ENCODE measurements at regions not wholly inside any gene's neighbourhood (a gene's known extent, or its start where the extent isn't known, plus 50 kb on each side); places are given as distances from the start of the nearest gene placed in this dataset.

DNA sequence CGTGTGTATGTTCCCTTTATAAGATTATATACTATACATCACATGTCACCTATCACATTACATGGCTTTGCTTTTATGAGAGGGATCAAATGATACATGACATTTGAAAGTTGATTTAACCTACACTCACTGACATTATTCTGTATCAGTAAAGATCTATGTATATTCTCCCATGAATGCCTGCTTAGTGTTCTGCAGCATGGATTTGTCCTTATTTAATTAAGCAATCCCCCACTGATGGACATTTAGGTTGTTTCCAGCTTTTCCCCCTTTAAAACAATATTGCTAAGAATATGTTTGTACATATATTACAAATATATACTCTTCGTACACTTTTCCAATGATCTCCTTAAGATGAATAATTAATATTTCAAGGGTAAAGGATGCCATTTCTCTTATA, 297.4 kb downstream of the TFAP2C start:
- H3K27me3 Mint-ChIP-seq (ENCODE audit: low read depth) = peaks cover 73% of the 10 kb centered on the region
- Histone ChIP-seq H3K23ac (ENCODE audit: insufficient read length, low read depth, low read length) (no peak overlapping the region), H2AFZ (ENCODE audit: low read length) (no peak overlapping the region), H3K79me2 (ENCODE audit: insufficient read depth, low read length) (no peaks in the 10 kb centered on the region), H2BK120ac (ENCODE audit: low read depth, low read length, poor library complexity, severe bottlenecking) (no peak overlapping the region), H3K4me1 (ENCODE audit: insufficient read depth, low read length) (peaks cover 9% of the 10 kb centered on the region; the same call in 1 of the 2 replicates), H3K18ac (ENCODE audit: insufficient read length, low read depth, low read length) (no peak overlapping the region), H4K20me1 (ENCODE audit: control insufficient read depth, insufficient read depth, insufficient read length) (no peaks in the 10 kb centered on the region), H3K27me3 (ENCODE audit: insufficient read depth, low read length) (peaks cover 21% of the 10 kb centered on the region; the same call in 1 of the 2 replicates), H3K79me1 (ENCODE audit: insufficient read depth, low read depth, low read length, poor library complexity, severe bottlenecking) (no peaks in the 10 kb centered on the region), H3K27ac (ENCODE audit: insufficient read length, low read depth, low read length) (no peak overlapping the region), H4K8ac (replicated peaks; ENCODE audit: insufficient read length, low read depth, low read length) (no peak overlapping the region), H2BK12ac (ENCODE audit: insufficient read length, low read depth, low read length) (no peak overlapping the region), H3K9me3 (ENCODE audit: control insufficient read depth, low read depth, low read length) (no peaks in the 10 kb centered on the region), H3T11ph (ENCODE audit: low read length) (no peak overlapping the region), H4K91ac (ENCODE audit: insufficient read length, low read depth, low read length) (no peak overlapping the region), H4K5ac (ENCODE audit: insufficient read length, low read depth, low read length) (no peak overlapping the region), H3K23me2 (ENCODE audit: insufficient read length, low read depth, low read length, poor library complexity, severe bottlenecking) (peaks cover 11% of the 10 kb centered on the region), H3K4ac (ENCODE audit: low read depth, low read length) (no peak overlapping the region), H2AK5ac (ENCODE audit: insufficient read length, low read length) (no peak overlapping the region), H3K14ac (ENCODE audit: insufficient read depth, low read length) (no peak overlapping the region), H3K56ac (ENCODE audit: insufficient read length, low read depth, low read length) (no peak overlapping the region), H3K9ac (ENCODE audit: extremely low read depth, insufficient read length, low read length) (no peak overlapping the region), H3K4me2 (ENCODE audit: insufficient read depth, insufficient read length, low read length) (no peak overlapping the region), H2BK15ac (ENCODE audit: low read depth, low read length) (no peak overlapping the region), H2BK20ac (ENCODE audit: low read depth, low read length, poor library complexity, severe bottlenecking) (no peak overlapping the region), H2BK5ac (ENCODE audit: insufficient read length, low read length) (no peak overlapping the region)
- H3K4me1 Mint-ChIP-seq = peaks cover 51 to 55% of the 10 kb centered on the region in 2 experiments
- peaks cover 0 to 7% of the 10 kb centered on the region in 2 experiments; a peak in 2 of 5 replicates for H3K9me3 Mint-ChIP-seq
- WGBS (ENCODE audit: extremely low coverage, insufficient read length, low lambda C conversion rate) = no CpG with 5 or more reads among the region's 2 CpGs
- no peaks in the 10 kb centered on the region; a peak in 1 of 7 replicates for H3K36me3 Mint-ChIP-seq (ENCODE audit: insufficient read depth in 1 of 3, low read depth in 3 of 3)
- DNase-seq = no peak
- no peak overlapping the region for H3K27ac Mint-ChIP-seq
- no peak for TF ChIP-seq CTCF (conservative IDR thresholded peaks at IDR 0.05)
- no peak overlapping the region for H3K4me3 Mint-ChIP-seq
